Neuronal stem cell (in vitro differentiated cells): ENCODE measurements at regions not wholly inside any gene's neighbourhood (a gene's known extent, or its start where the extent isn't known, plus 50 kb on each side); places are given as distances from the start of the nearest gene placed in this dataset.
"Not testable (repeated sequence)": the region's sequence is repeated elsewhere in the genome, so short reads cannot be mapped to it uniquely, and the experiment has no call there.

Source experiments
- DNase-seq: peaks from one replicate; pipeline ENCODE4 v3.0.0-alpha.2; 2013; ENCODE audit warnings: low spot score
- H2AFZ ChIP-seq: one replicate; pipeline ENCODE4 v1.6.1; 2013; ENCODE audit warnings: mild to moderate bottlenecking, low read length, inconsistent platforms
- H2AK5ac ChIP-seq: 2 replicates; pipeline ENCODE4 v1.6.1; 2013; ENCODE audit warnings: low read depth, mild to moderate bottlenecking, inconsistent platforms, low read length, moderate library complexity, mixed read lengths
- H2BK120ac ChIP-seq: 2 replicates; pipeline ENCODE4 v1.6.1; 2013; ENCODE audit warnings: low read depth, mild to moderate bottlenecking, inconsistent platforms, low read length, moderate library complexity, mixed read lengths
- H2BK12ac ChIP-seq: one replicate; pipeline ENCODE4 v1.6.1; 2013; ENCODE audit warnings: low read length, inconsistent platforms
- H2BK15ac ChIP-seq: 2 replicates; pipeline ENCODE4 v1.6.1; 2013; ENCODE audit warnings: mild to moderate bottlenecking, low read length, inconsistent platforms, mixed read lengths
- H2BK5ac ChIP-seq: one replicate; pipeline ENCODE4 v1.6.1; 2013; ENCODE audit warnings: inconsistent platforms, mild to moderate bottlenecking, low read length, moderate library complexity
- H3K14ac ChIP-seq: one replicate; pipeline ENCODE4 v1.6.1; 2013; ENCODE audit warnings: low read length, inconsistent platforms
- H3K18ac ChIP-seq: 2 replicates; pipeline ENCODE4 v1.6.1; 2013; ENCODE audit warnings: low read length, inconsistent platforms
- H3K23ac ChIP-seq: 2 replicates; pipeline ENCODE4 v1.6.1; 2013; ENCODE audit warnings: low read depth, mild to moderate bottlenecking, mixed read lengths, low read length, inconsistent platforms; ENCODE audit not compliant: poor library complexity
- H3K27ac ChIP-seq: replicated peaks from 3 replicates; pipeline ENCODE4 v1.5.1; 2013; ENCODE audit warnings: low read length, inconsistent platforms
- H3K27me3 ChIP-seq, 3 experiments: 2 replicates each; pipeline ENCODE4 v1.6.1; 2013; ENCODE audit warnings: low read length in 3 of 3, mild to moderate bottlenecking in 2 of 3, inconsistent platforms in 1 of 3, low read depth in 1 of 3, mixed read lengths in 1 of 3, moderate library complexity in 1 of 3; ENCODE audit not compliant: control insufficient read depth in 3 of 3, insufficient read depth in 3 of 3
- H3K36me3 ChIP-seq, 2 donors: replicated peaks in 1 of 2; 2 replicates each; pipeline ENCODE4 v1.6.1; 2013; ENCODE audit warnings: low read length in 2 of 2; ENCODE audit not compliant: control insufficient read depth in 2 of 2, insufficient read depth in 2 of 2
- H3K4ac ChIP-seq: 2 replicates; pipeline ENCODE4 v1.6.1; 2013; ENCODE audit warnings: inconsistent platforms, mild to moderate bottlenecking, low read length, moderate library complexity
- H3K4me1 ChIP-seq, 2 donors: 1 replicate in 1 of 2; 2 replicates in 1 of 2; pipeline ENCODE4 v1.6.1; 2013; ENCODE audit warnings: low read length in 2 of 2, low read depth in 1 of 2; ENCODE audit not compliant: control insufficient read depth in 2 of 2, insufficient read depth in 1 of 2
- H3K4me2 ChIP-seq: one replicate; pipeline ENCODE4 v1.6.1; 2013; ENCODE audit warnings: mild to moderate bottlenecking, low read length, inconsistent platforms; ENCODE audit not compliant: insufficient read depth, poor library complexity, severe bottlenecking
- H3K4me3 ChIP-seq, 2 donors: 2 replicates each; pipeline ENCODE4 v1.5.1; 2013; ENCODE audit warnings: low read length in 2 of 2, mild to moderate bottlenecking in 2 of 2, inconsistent platforms in 1 of 2, moderate library complexity in 1 of 2
- H3K79me1 ChIP-seq: one replicate; pipeline ENCODE4 v1.6.1; 2013; ENCODE audit warnings: low read depth, mild to moderate bottlenecking, inconsistent platforms, low read length, moderate library complexity
- H3K9ac ChIP-seq: one replicate; pipeline ENCODE4 v1.6.1; 2013; ENCODE audit warnings: mild to moderate bottlenecking, low read depth, low read length, inconsistent platforms; ENCODE audit not compliant: poor library complexity
- H3K9me3 ChIP-seq, 2 donors: replicated peaks in 1 of 2; 2 replicates each; pipeline versions ENCODE3 to v1.6.1; 2013; ENCODE audit warnings: low read length in 2 of 2, mild to moderate bottlenecking in 2 of 2, inconsistent platforms in 1 of 2, low read depth in 1 of 2, mixed read lengths in 1 of 2, moderate library complexity in 1 of 2; ENCODE audit not compliant: control insufficient read depth in 2 of 2, insufficient read depth in 1 of 2
- H4K8ac ChIP-seq: one replicate; pipeline ENCODE4 v1.6.1; 2013; ENCODE audit warnings: low read depth, mild to moderate bottlenecking, inconsistent platforms, low read length, moderate library complexity
- H4K91ac ChIP-seq: one replicate; pipeline ENCODE4 v1.6.1; 2013; ENCODE audit warnings: low read length, low read depth, mild to moderate bottlenecking, inconsistent platforms; ENCODE audit not compliant: poor library complexity
- WGBS, 2 donors: extraction: QIAGEN DNeasy Blood & Tissue Kit; methylation state at CpG; one replicate each; pipeline ENCODE4 v1.1.7; 2013; ENCODE audit warnings: missing lambda C conversion rate in 2 of 2, mixed read lengths in 1 of 2; ENCODE audit not compliant: insufficient read length in 2 of 2, insufficient replicate concordance in 1 of 2; ENCODE audit errors: extremely low coverage in 2 of 2; 5-methylcytosine and 5-hydroxymethylcytosine counted together

- H3K14ac ChIP-seq, result no peak overlapping the region
- no peak overlapping the region for H3K18ac ChIP-seq
- H3K4ac ChIP-seq, result no peak overlapping the region
- no peak overlapping the region for H2BK120ac ChIP-seq
- H3K4me1 ChIP-seq, result no peaks in the 10 kb centered on the region
- no peak overlapping the region for H4K91ac ChIP-seq
- H3K27ac ChIP-seq, result no peak overlapping the region
- no peaks in the 10 kb centered on the region for H3K9me3 ChIP-seq
- H2AFZ ChIP-seq, result no peak overlapping the region
- no peaks in the 10 kb centered on the region for H3K36me3 ChIP-seq
- H2BK15ac ChIP-seq, result no peak overlapping the region
- no peak overlapping the region for H3K23ac ChIP-seq
- H3K4me3 ChIP-seq, result no peak overlapping the region
- H2AK5ac ChIP-seq, result no peak overlapping the region
- H3K27me3 ChIP-seq, result no peaks in the 10 kb centered on the region
- H3K4me2 ChIP-seq, result no peak overlapping the region
- no peak overlapping the region for H3K9ac ChIP-seq
- no peak overlapping the region for H2BK12ac ChIP-seq
- no peak overlapping the region for H4K8ac ChIP-seq
- no peak for DNase-seq
- H3K79me1 ChIP-seq, result no peaks in the 10 kb centered on the region
- H2BK5ac ChIP-seq, result no peak overlapping the region
Observed at GRCh38 chr5:44085083-44085482, 304.1 kb downstream of the FGF10 start.

- H2BK5ac ChIP-seq, H3K23ac ChIP-seq, H4K8ac ChIP-seq, H3K4ac ChIP-seq, DNase-seq, H4K91ac ChIP-seq, H3K4me3 ChIP-seq, H2BK15ac ChIP-seq, H2BK120ac ChIP-seq, H3K27me3 ChIP-seq, H3K4me1 ChIP-seq, H3K9ac ChIP-seq, H3K79me1 ChIP-seq, H3K27ac ChIP-seq, H2AK5ac ChIP-seq, H3K36me3 ChIP-seq, H3K18ac ChIP-seq, H3K4me2 ChIP-seq, H2AFZ ChIP-seq, H3K9me3 ChIP-seq, H2BK12ac ChIP-seq, H3K14ac ChIP-seq: not testable (repeated sequence)
- WGBS, 2 donors, result no CpG with 5 or more reads among the region's 21 CpGs
Observed at GRCh38 chr5:44074547-44074946, 314.7 kb downstream of the FGF10 start.

GRCh38 chr5:44051591-44051990 is 337.6 kb downstream of the FGF10 start:
- no peaks in the 10 kb centered on the region for H3K9me3 ChIP-seq
- no peak overlapping the region for H3K23ac ChIP-seq
- WGBS, 2 donors, result no CpG with 5 or more reads among the region's 2 CpGs
- no peak overlapping the region for H2BK15ac ChIP-seq
- H3K14ac ChIP-seq, result no peak overlapping the region
- no peak overlapping the region for H3K4me3 ChIP-seq
- no peak overlapping the region for H4K8ac ChIP-seq
- no peak overlapping the region for H2BK120ac ChIP-seq
- H2BK5ac ChIP-seq, result no peak overlapping the region
- no peak overlapping the region for H3K9ac ChIP-seq
- no peak overlapping the region for H2AK5ac ChIP-seq
- no peak overlapping the region for H3K18ac ChIP-seq
- H3K79me1 ChIP-seq, result no peaks in the 10 kb centered on the region
- H3K4me2 ChIP-seq, result no peak overlapping the region
- H2BK12ac ChIP-seq, result no peak overlapping the region
- peaks cover 0 to 6% of the 10 kb centered on the region in 2 donors for H3K4me1 ChIP-seq
- no peak overlapping the region for H4K91ac ChIP-seq
- no peaks in the 10 kb centered on the region for H3K27me3 ChIP-seq
- H3K4ac ChIP-seq, result no peak overlapping the region
- no peak overlapping the region for H3K27ac ChIP-seq
- no peaks in the 10 kb centered on the region for H3K36me3 ChIP-seq
- no peak overlapping the region for H2AFZ ChIP-seq
- DNase-seq, result no peak

GRCh38 chr5:44048276-44048984 is 340.8 kb downstream of the FGF10 start:
- no peak overlapping the region for H2BK5ac ChIP-seq
- no peaks in the 10 kb centered on the region for H3K79me1 ChIP-seq
- H3K27me3 ChIP-seq, result no peaks in the 10 kb centered on the region
- H3K4ac ChIP-seq, result no peak overlapping the region
- no peak overlapping the region for H3K4me2 ChIP-seq
- H3K4me1 ChIP-seq, result peaks cover 0 to 6% of the 10 kb centered on the region in 2 donors
- H4K8ac ChIP-seq, result no peak overlapping the region
- H2BK15ac ChIP-seq, result no peak overlapping the region
- H2AFZ ChIP-seq, result peak overlapping the region; percentile 17
- H3K27ac ChIP-seq, result no peak overlapping the region
- no peak overlapping the region for H2BK120ac ChIP-seq
- no peak overlapping the region for H3K18ac ChIP-seq
- H3K9me3 ChIP-seq, result peaks cover 0 to 4% of the 10 kb centered on the region in 2 donors
- no peak overlapping the region for H2BK12ac ChIP-seq
- no peak for DNase-seq
- no peak overlapping the region for H3K14ac ChIP-seq
- H2AK5ac ChIP-seq, result no peak overlapping the region
- H3K36me3 ChIP-seq, result no peaks in the 10 kb centered on the region
- no peak overlapping the region for H3K23ac ChIP-seq
- H3K4me3 ChIP-seq, result no peak overlapping the region
- H3K9ac ChIP-seq, result no peak overlapping the region
- no CpG with 5 or more reads among the region's 4 CpGs for WGBS, 2 donors
- no peak overlapping the region for H4K91ac ChIP-seq
